KOPT-K1 (cell line): ENCODE measurements at regions not wholly inside any gene's neighbourhood (a gene's known extent, or its start where the extent isn't known, plus 50 kb on each side); places are given as distances from the start of the nearest gene placed in this dataset.

Source experiments
- H3K27ac ChIP-seq: fragments of 200-600 bp; sonication (generic); 2 replicates; pipeline ENCODE4 v1.5.1; 2016; ENCODE audit warnings: antibody characterized with exemption, mild to moderate bottlenecking, low read depth, low read length; ENCODE audit not compliant: poor library complexity, severe bottlenecking
- H3K36me3 ChIP-seq: fragments of 200-600 bp; sonication (generic); 2 replicates; pipeline ENCODE4 v1.5.1; 2017; ENCODE audit warnings: antibody characterized with exemption, mild to moderate bottlenecking, low read length, moderate library complexity; ENCODE audit not compliant: insufficient read depth
- H3K9me3 ChIP-seq: fragments of 200-600 bp; sonication (generic); 2 replicates; pipeline ENCODE4 v1.5.1; 2017; ENCODE audit warnings: antibody characterized with exemption, low read length, mild to moderate bottlenecking; ENCODE audit not compliant: insufficient read depth, poor library complexity, severe bottlenecking

GRCh38 chr20:40763646-40764295 is 74.7 kb upstream of the MAFB start:
- H3K9me3 ChIP-seq: no peaks in the 10 kb centered on the region
- no peaks in the 10 kb centered on the region for H3K36me3 ChIP-seq
- H3K27ac ChIP-seq: no peak overlapping the region

- H3K9me3 ChIP-seq: no peaks in the 10 kb centered on the region
- H3K27ac ChIP-seq: no peak overlapping the region
- H3K36me3 ChIP-seq: no peaks in the 10 kb centered on the region
Measured at GRCh38 chr20:40765814-40766480, 76.9 kb upstream of the MAFB start.

GRCh38 chr20:40766790-40767614 is 78.0 kb upstream of the MAFB start:
- Histone ChIP-seq H3K36me3 (no peaks in the 10 kb centered on the region), H3K27ac (no peak overlapping the region), H3K9me3 (no peaks in the 10 kb centered on the region)

DNA sequence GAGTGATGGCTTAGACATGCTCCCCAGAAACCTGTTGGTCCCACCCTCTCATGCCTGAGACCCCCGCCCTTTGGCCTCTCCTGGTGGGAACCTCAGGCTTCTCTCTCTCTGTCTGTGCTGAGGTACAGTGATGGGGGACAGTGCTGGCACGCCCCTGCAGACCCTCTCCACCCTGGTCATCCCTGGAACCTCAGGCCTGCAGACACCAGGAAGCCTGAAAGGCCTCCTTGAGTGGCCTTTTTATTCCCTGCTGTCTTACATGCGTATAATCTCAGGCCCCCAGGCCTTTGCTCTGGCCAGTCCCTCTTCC is 78.5 kb upstream of the MAFB start:
- no peak overlapping the region for H3K27ac ChIP-seq
- no peaks in the 10 kb centered on the region for H3K9me3 ChIP-seq
- no peaks in the 10 kb centered on the region for H3K36me3 ChIP-seq

DNA sequence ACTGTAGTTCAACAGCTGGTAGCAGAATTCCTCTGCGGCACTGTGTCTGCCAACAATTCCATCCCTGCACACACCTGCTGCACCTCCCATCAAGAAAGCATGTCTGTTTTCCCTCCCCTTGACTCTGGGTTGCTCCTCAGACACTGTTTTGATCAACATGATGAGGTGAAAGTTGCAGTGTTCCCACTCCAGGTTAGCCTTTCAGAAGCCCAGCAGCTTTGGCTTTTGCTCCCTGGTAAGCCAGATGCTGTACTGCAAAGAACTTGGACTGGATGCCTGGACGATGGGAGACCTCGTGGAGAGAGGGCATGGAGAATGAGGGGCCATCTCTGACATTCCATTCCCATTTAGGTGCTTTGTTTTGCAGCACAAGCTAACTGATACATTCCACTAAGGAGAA is 79.1 kb upstream of the MAFB start:
- H3K36me3 ChIP-seq: no peaks in the 10 kb centered on the region
- no peak overlapping the region for H3K27ac ChIP-seq
- no peaks in the 10 kb centered on the region for H3K9me3 ChIP-seq

DNA sequence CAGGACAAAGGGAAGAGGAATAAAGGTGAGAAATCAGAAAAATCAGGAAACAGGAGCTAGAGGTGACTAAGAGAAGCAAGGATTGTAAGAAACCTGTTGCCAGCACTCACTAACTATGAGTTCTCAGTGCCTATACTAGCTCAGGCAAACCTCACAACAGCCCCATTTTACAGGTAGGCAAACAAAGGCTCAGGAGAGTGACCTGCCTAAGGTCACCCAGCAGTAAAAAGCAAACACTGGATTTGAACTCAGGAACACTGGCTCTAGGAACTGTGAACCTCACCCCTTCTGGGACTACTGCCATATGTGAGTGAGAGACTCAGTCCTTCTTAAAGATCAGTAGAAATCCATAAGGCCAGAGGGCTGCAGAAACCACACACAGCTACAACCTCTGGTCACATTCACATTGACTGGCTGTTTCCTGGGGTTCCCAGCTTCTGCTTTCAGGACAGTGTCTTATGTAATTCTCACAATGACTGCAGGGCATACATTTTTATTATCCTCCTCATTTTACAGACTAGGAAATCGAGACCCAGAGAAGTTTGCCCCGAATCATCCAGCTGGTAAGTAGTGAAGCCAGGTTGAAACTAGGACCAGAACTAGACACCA is 80.7 kb upstream of the MAFB start:
- no peaks in the 10 kb centered on the region for H3K36me3 ChIP-seq
- no peak overlapping the region for H3K27ac ChIP-seq
- no peaks in the 10 kb centered on the region for H3K9me3 ChIP-seq

GRCh38 chr20:40770564-40771307 is 81.7 kb upstream of the MAFB start:
- no peak overlapping the region for H3K27ac ChIP-seq
- no peaks in the 10 kb centered on the region for H3K9me3 ChIP-seq
- H3K36me3 ChIP-seq: no peaks in the 10 kb centered on the region

DNA sequence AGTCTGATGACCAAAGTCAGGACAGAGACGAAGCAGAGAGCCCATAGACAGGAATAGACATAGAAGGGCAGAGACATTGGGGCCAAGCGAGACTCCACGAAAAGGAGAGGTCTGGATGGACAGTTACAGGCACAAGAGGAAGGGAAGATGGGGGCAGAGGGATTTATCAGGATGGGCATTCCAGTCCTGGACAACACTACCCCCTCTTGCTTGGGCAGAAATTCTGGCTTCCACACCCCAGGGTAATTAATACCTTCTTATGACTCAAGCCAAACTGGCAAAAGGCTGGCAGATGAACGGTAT is 82.2 kb upstream of the MAFB start:
- H3K27ac ChIP-seq: no peak overlapping the region
- no peaks in the 10 kb centered on the region for H3K36me3 ChIP-seq
- no peaks in the 10 kb centered on the region for H3K9me3 ChIP-seq

DNA sequence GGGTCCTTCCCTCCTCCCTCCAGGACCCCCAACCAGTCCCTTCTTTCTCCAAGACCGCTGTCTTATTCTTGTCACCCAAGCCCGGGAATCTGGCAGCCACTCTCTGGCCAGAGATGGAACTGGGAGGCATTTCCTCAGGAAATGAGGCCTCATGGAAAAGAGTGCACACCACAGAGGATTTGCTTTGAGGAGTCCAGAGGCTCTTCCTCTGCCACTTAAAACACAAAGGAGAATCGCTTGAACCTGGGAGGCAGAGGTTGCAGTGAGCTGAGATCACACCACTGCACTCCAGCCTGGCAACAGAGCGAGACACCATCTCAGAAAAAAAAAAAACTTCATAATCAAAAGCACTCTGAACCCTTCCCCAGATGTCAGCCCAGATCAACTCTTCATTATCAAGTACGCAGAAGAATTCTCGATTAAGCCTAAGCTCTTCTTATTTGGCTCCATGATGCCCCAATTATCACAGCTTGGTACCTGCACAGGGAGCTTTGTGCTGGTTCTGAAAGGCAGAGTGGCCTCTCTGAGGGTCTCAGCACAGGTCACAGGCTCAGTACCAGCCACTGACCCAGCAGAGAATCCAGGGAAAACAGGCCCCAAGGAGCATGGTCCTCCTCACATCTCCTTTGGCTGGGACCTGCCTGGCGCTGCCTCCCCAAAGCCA is 82.9 kb upstream of the MAFB start:
- H3K36me3 ChIP-seq: no peaks in the 10 kb centered on the region
- H3K27ac ChIP-seq: no peak overlapping the region
- H3K9me3 ChIP-seq: no peaks in the 10 kb centered on the region

DNA sequence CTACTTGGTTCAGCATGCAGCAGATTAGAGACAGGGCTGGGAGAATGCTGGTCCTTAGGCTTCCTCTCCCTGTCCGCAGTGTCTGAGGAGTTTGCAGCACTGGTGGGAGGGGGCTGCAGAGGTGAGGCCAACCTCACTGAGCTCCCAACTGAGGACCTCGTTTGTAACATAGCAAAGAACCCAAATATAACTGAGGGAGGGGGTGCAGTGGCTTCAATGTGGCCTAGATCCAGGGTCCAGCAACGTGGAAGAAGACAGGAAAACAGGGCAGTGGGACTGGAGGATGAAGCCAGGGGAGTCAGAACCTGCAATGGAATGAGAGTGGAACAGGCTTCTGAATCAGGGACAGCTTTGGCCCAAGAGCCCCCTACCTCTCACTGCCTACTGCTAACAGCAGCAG is 84.3 kb upstream of the MAFB start:
- Histone ChIP-seq H3K36me3 (no peaks in the 10 kb centered on the region), H3K27ac (no peak overlapping the region), H3K9me3 (no peaks in the 10 kb centered on the region)

DNA sequence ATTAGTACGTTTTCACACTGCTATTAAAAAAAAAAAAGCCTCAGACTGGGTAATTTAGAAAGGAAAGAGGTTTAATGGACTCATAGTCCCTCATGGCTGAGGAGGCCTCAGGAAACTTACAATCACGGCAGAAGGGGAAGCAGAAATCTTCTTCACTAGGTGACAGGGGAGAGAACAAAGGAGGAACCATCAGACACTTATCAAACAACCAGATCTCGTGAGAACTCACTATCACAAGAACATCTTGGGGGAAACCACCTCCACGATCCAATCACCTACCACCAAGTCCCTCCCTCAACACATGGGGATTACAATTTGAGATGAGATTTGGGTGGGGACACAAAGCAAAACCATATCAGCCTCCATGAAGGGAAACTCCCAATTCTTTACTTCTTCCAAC is 85.2 kb upstream of the MAFB start:
- Histone ChIP-seq H3K27ac (no peak overlapping the region), H3K36me3 (no peaks in the 10 kb centered on the region), H3K9me3 (no peaks in the 10 kb centered on the region)

DNA sequence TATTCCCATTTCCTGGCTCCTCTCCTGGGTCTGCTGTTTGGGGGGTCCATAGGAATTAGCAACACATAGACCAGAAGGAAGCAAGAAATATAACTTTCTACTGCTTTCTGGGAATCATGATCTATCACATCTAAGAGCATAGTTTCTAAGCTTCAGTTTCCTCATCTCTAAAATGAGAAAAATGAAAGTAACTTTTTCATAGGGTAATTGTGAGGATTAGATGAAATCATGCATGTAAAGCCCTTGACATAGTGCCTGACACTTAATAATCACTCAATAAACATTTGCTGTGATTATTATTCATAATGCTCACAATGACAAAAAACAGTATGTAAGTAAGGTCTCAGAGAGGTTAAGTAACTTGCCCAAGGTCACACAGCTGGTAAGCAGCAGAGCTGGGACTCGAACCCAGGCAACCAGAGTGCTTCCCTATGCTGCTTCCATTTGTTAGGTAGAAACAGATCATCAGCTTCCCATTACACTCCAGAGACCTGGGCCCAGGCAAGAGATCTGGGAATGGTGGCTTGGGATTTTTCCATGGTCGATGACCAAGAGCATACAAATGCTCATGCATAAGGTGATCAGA is 86.6 kb upstream of the MAFB start:
- Histone ChIP-seq H3K9me3 (no peaks in the 10 kb centered on the region), H3K36me3 (no peaks in the 10 kb centered on the region)

DNA sequence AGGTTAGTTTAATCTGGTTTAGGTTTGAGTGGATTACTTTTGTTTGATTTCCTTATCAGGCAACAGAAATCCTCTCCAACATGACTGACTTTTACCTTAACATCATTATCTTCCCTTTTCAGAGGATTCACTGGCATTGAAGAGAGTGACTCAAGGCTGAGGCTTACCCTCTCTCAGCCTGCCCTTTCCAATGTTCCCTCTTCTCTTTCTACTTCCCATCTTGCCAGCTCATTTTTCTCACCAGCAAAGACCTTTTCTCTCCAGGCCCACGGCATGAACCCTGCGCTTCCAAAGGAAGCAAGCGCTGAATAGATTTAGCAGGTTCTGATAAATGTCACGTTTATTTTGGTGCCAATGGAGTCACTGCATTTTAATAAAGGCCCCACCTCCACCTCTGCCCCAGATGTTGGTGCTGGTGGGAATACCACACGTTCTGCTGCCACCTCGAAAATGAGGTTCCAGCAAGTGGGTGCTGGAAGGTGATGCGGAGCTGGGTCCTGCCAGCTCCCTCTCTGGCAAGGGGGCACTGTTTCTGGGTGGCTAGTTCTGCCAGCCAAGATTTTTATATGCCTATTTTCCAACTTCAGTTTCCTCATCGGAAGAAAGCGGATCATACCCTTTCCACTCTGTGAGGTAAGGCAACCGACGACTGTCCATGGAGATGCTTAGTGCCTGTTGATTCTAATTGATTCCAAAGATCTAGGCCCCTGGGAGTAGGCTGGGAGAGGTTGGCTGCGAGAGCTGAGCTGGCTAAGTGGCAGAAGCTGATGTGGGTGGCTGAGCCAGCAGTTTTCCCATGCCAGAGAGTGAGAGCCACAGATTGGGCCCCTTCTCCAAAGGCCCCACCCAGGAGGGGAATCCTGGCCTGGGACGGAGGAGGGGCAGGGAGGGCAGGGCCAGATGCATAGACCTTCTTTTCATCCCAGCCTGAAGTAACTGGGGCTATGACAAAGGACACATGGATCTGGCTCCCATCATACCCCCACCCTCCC is 87.7 kb upstream of the MAFB start:
- H3K27ac ChIP-seq: no peak overlapping the region
- H3K9me3 ChIP-seq: no peaks in the 10 kb centered on the region
- H3K36me3 ChIP-seq: no peaks in the 10 kb centered on the region

More for the DNA sequence above, 86.6 kb upstream of the MAFB start:
- no peak overlapping the region for H3K27ac ChIP-seq
